H1 (cell line): ENCODE measurements at regions not wholly inside any gene's neighbourhood (a gene's known extent, or its start where the extent isn't known, plus 50 kb on each side); places are given as distances from the start of the nearest gene placed in this dataset.

Source experiments
- CTCF ChIA-PET: fragments of 300-600 bp; sonication (Branson Sonifier 250); formaldehyde crosslinking; loops from one replicate; lab custom pipeline; 2021; ENCODE audit not compliant: partially characterized antibody; lab: Charles Lee
- POLR2A ChIA-PET: fragments of 300-600 bp; sonication (Branson Sonifier 250); formaldehyde crosslinking; loops from one replicate; lab custom pipeline; 2021; ENCODE audit warnings: inconsistent platforms; ENCODE audit not compliant: partially characterized antibody; lab: Charles Lee
- DNase-seq, 2 experiments: peaks; one replicate each; pipeline versions ENCODE4 v3.0.0 to v3.0.0-alpha.2; 2010 to 2022; ENCODE audit warnings: low spot score in 2 of 2, low read depth in 1 of 2, mixed read lengths in 1 of 2
- FAIRE-seq: peaks from 2 replicates; lab custom pipeline; 2011; peaks lifted over from hg19 to GRCh38; lab: Jason Lieb, UNC
- H2AFZ ChIP-seq: 2 replicates; pipeline ENCODE4 v1.8.1; 2012; ENCODE audit warnings: low read length, inconsistent platforms
- H2AK5ac ChIP-seq: 2 replicates; pipeline ENCODE4 v1.6.1; 2013; ENCODE audit warnings: low read depth, low read length
- H2BK120ac ChIP-seq: replicated peaks from 2 replicates; pipeline ENCODE3; 2013; ENCODE audit warnings: low read depth, low read length, inconsistent platforms
- H2BK12ac ChIP-seq: 2 replicates; pipeline ENCODE4 v1.6.1; 2013; ENCODE audit warnings: low read depth, low read length
- H2BK15ac ChIP-seq: 2 replicates; pipeline ENCODE4 v1.6.1; 2013; ENCODE audit warnings: low read length
- H2BK20ac ChIP-seq: 2 replicates; pipeline ENCODE4 v1.6.1; 2013; ENCODE audit warnings: low read length
- H2BK5ac ChIP-seq: 2 replicates; pipeline ENCODE4 v1.6.1; 2013; ENCODE audit warnings: low read depth, low read length
- H3K14ac ChIP-seq: 2 replicates; pipeline ENCODE4 v1.6.1; 2013; ENCODE audit warnings: inconsistent platforms; ENCODE audit not compliant: insufficient read length
- H3K18ac ChIP-seq: 2 replicates; pipeline ENCODE4 v1.6.1; 2013; ENCODE audit warnings: low read length; ENCODE audit errors: extremely low read depth
- H3K23ac ChIP-seq: 2 replicates; pipeline ENCODE4 v1.6.1; 2013; ENCODE audit warnings: inconsistent platforms; ENCODE audit not compliant: insufficient read length
- H3K23me2 ChIP-seq: 2 replicates; pipeline ENCODE4 v1.6.1; 2013; ENCODE audit warnings: low read depth, low read length
- H3K27ac ChIP-seq: 2 replicates; pipeline ENCODE4 v1.6.1; 2011; ENCODE audit warnings: low read depth, low read length, inconsistent platforms
- H3K27me3 ChIP-seq, 4 experiments: replicated peaks in 1 of 4; 1 replicate in 1 of 4; 2 replicates in 3 of 4; pipeline versions ENCODE4 v1.6.1 to v1.8.1; 2011 to 2013; ENCODE audit warnings: low read length in 3 of 4, mild to moderate bottlenecking in 3 of 4, inconsistent platforms in 2 of 4, mixed read lengths in 2 of 4, moderate library complexity in 1 of 4; ENCODE audit not compliant: control insufficient read depth in 3 of 4, insufficient read depth in 3 of 4; ENCODE audit errors: extremely low read depth in 1 of 4
- H3K36me3 ChIP-seq, 4 experiments: 2 replicates each; pipeline versions ENCODE4 v1.6.1 to v1.8.1; 2011 to 2013; ENCODE audit warnings: mild to moderate bottlenecking in 4 of 4, low read length in 3 of 4, moderate library complexity in 2 of 4, control low read depth in 1 of 4, inconsistent platforms in 1 of 4; ENCODE audit not compliant: insufficient read depth in 4 of 4, control insufficient read depth in 2 of 4
- H3K4ac ChIP-seq: replicated peaks from 2 replicates; pipeline ENCODE3; 2013; ENCODE audit warnings: low read length, low read depth, mixed read lengths, inconsistent platforms; ENCODE audit not compliant: insufficient read length
- H3K4me1 ChIP-seq, 4 experiments: replicated peaks in 1 of 4; 1 replicate in 1 of 4; 2 replicates in 3 of 4; pipeline versions ENCODE4 v1.6.1 to v1.8.1; 2011 to 2013; ENCODE audit warnings: low read length in 3 of 4, inconsistent platforms in 2 of 4, mixed read lengths in 1 of 4; ENCODE audit not compliant: insufficient read depth in 4 of 4, control insufficient read depth in 3 of 4
- H3K4me2 ChIP-seq, 2 experiments: 2 replicates each; pipeline versions ENCODE4 v1.6.1 to v1.8.1; 2011 to 2013; ENCODE audit warnings: low read depth in 2 of 2, low read length in 2 of 2, control low read depth in 1 of 2, inconsistent platforms in 1 of 2, mild to moderate bottlenecking in 1 of 2; ENCODE audit not compliant: insufficient read depth in 1 of 2
- H3K4me3 ChIP-seq, 4 experiments: fragments of 200-600, 300-600 bp in 1 of 4; sonication (generic), shearing (Covaris generic), sonication (Bioruptor Twin) in 1 of 4; 2 replicates each; pipeline versions ENCODE4 v1.5.1 to v1.8.1; 2011 to 2016; ENCODE audit warnings: low read length in 4 of 4, low read depth in 3 of 4, control low read depth in 2 of 4, inconsistent platforms in 2 of 4, mild to moderate bottlenecking in 2 of 4, mixed read lengths in 1 of 4, moderate library complexity in 1 of 4; ENCODE audit not compliant: insufficient read depth in 2 of 4; ENCODE audit errors: extremely low read depth in 1 of 4
- H3K56ac ChIP-seq: replicated peaks from 2 replicates; pipeline ENCODE3; 2013; ENCODE audit warnings: low read depth, mild to moderate bottlenecking, mixed read lengths, low read length, inconsistent platforms; ENCODE audit not compliant: insufficient read length
- H3K79me1 ChIP-seq: 2 replicates; pipeline ENCODE4 v1.6.1; 2013; ENCODE audit warnings: low read depth, low read length, control low read depth
- H3K79me2 ChIP-seq, 2 experiments: 2 replicates each; pipeline versions ENCODE4 v1.6.1 to v1.8.1; 2012 to 2013; ENCODE audit warnings: low read length in 2 of 2, mild to moderate bottlenecking in 2 of 2, inconsistent platforms in 1 of 2; ENCODE audit not compliant: insufficient read depth in 2 of 2, control insufficient read depth in 1 of 2
- H3K9ac ChIP-seq, 4 experiments: replicated peaks in 1 of 4; 1 replicate in 1 of 4; 2 replicates in 3 of 4; pipeline versions ENCODE4 v1.6.1 to v1.8.1; 2011 to 2013; ENCODE audit warnings: low read depth in 3 of 4, low read length in 3 of 4, control low read depth in 2 of 4, mild to moderate bottlenecking in 2 of 4, moderate library complexity in 2 of 4, inconsistent platforms in 1 of 4; ENCODE audit errors: extremely low read depth in 1 of 4
- H3K9me3 ChIP-seq, 2 experiments: 2 replicates each; pipeline versions ENCODE4 v1.6.1 to v1.8.1; 2012 to 2013; ENCODE audit warnings: mild to moderate bottlenecking in 2 of 2, moderate library complexity in 2 of 2, control low read depth in 1 of 2, inconsistent platforms in 1 of 2, low read depth in 1 of 2, low read length in 1 of 2, mixed read lengths in 1 of 2; ENCODE audit not compliant: insufficient read depth in 2 of 2
- H4K20me1 ChIP-seq, 2 experiments: replicated peaks in 1 of 2; 2 replicates each; pipeline versions ENCODE3 to v1.8.1; 2011 to 2013; ENCODE audit warnings: inconsistent platforms in 2 of 2, low read length in 2 of 2, mild to moderate bottlenecking in 1 of 2; ENCODE audit not compliant: insufficient read depth in 2 of 2, control insufficient read depth in 1 of 2
- H4K5ac ChIP-seq: 2 replicates; pipeline ENCODE4 v1.6.1; 2013; ENCODE audit warnings: low read length, low read depth, mixed read lengths, inconsistent platforms; ENCODE audit not compliant: insufficient read length
- H4K8ac ChIP-seq: 2 replicates; pipeline ENCODE4 v1.8.0; 2013; ENCODE audit warnings: mild to moderate bottlenecking, moderate library complexity, low read length, inconsistent platforms; ENCODE audit not compliant: insufficient read depth; ENCODE audit errors: extremely low read depth
- H4K91ac ChIP-seq: replicated peaks from 2 replicates; pipeline ENCODE3; 2013; ENCODE audit warnings: low read length, mixed read lengths, inconsistent platforms; ENCODE audit not compliant: insufficient read length
- BCL11A ChIP-seq, 2 experiments: IDR thresholded peaks; one replicate each; pipeline ENCODE4 v1.6.1; 2011; ENCODE audit warnings: low read depth in 2 of 2, low read length in 2 of 2, mild to moderate bottlenecking in 2 of 2
- CBX8 ChIP-seq: fragments of 300-800, 300-1000 bp; sonication (generic); IDR thresholded peaks from 2 replicates; pipeline ENCODE4 v1.7.1; 2016; ENCODE audit warnings: low read depth, low read length, borderline replicate concordance
- EP300 ChIP-seq, 2 experiments: IDR thresholded peaks; 1 replicate in 1 of 2; 2 replicates in 1 of 2; pipeline ENCODE4 v1.6.1; 2011 to 2012; ENCODE audit warnings: low read depth in 2 of 2, low read length in 2 of 2, mild to moderate bottlenecking in 2 of 2, borderline replicate concordance in 1 of 2, inconsistent platforms in 1 of 2, moderate library complexity in 1 of 2
- HDAC6 ChIP-seq: IDR thresholded peaks from one replicate; pipeline ENCODE4 v1.7.1; 2012; ENCODE audit warnings: low read depth, mild to moderate bottlenecking, inconsistent platforms, low read length, moderate library complexity
- KDM4A ChIP-seq: IDR thresholded peaks from one replicate; pipeline ENCODE4 v1.7.1; 2012; ENCODE audit warnings: low read depth, mild to moderate bottlenecking, moderate library complexity, low read length, inconsistent platforms; ENCODE audit not compliant: severe bottlenecking
- POU5F1 ChIP-seq: IDR thresholded peaks from 2 replicates; pipeline ENCODE4 v1.6.1; 2011; ENCODE audit warnings: low read depth, mild to moderate bottlenecking, low read length, moderate library complexity
- RFX5 ChIP-seq: IDR thresholded peaks from 2 replicates; pipeline ENCODE4 v1.6.1; 2011; ENCODE audit warnings: low read depth, low read length, improper control_type of control experiment, borderline replicate concordance
- RXRA ChIP-seq: IDR thresholded peaks from 2 replicates; pipeline ENCODE4 v1.6.1; 2011; ENCODE audit warnings: low read depth, mild to moderate bottlenecking, low read length, moderate library complexity; ENCODE audit not compliant: insufficient read depth
- TBP ChIP-seq: IDR thresholded peaks from 2 replicates; pipeline ENCODE4 v1.6.1; 2011; ENCODE audit warnings: low read depth, low read length, improper control_type of control experiment
- WGBS, 2 experiments: shearing (Covaris generic) in 1 of 2; methylation state at CpG; one replicate each; pipeline versions ENCODE4 v1.1.6 to v1.1.7; 2013 to 2015; ENCODE audit warnings: low lambda C conversion rate in 2 of 2, mixed read lengths in 2 of 2, inconsistent platforms in 1 of 2, low coverage in 1 of 2, missing lambda C conversion rate in 1 of 2; ENCODE audit not compliant: insufficient replicate concordance in 2 of 2, insufficient coverage in 1 of 2, insufficient read length in 1 of 2; ENCODE audit errors: extremely low coverage in 1 of 2, missing lambda C conversion rate in 1 of 2; 5-methylcytosine and 5-hydroxymethylcytosine counted together
- TF ChIP-seq, protein P1 (sequence below), 3 experiments: IDR thresholded peaks; 1 replicate in 2 of 3; 2 replicates in 1 of 3; pipeline versions ENCODE4 v1.5.1 to v1.6.1; 2011; ENCODE audit warnings: low read length in 3 of 3, mild to moderate bottlenecking in 3 of 3, inconsistent platforms in 2 of 3, low read depth in 1 of 3, moderate library complexity in 1 of 3; ENCODE audit not compliant: insufficient read depth in 1 of 3; ENCODE audit errors: control extremely low read depth in 1 of 3
- TF ChIP-seq, protein P2 (sequence below): IDR thresholded peaks from 2 replicates; pipeline ENCODE4 v1.6.1; 2012; ENCODE audit warnings: inconsistent platforms

DNA sequence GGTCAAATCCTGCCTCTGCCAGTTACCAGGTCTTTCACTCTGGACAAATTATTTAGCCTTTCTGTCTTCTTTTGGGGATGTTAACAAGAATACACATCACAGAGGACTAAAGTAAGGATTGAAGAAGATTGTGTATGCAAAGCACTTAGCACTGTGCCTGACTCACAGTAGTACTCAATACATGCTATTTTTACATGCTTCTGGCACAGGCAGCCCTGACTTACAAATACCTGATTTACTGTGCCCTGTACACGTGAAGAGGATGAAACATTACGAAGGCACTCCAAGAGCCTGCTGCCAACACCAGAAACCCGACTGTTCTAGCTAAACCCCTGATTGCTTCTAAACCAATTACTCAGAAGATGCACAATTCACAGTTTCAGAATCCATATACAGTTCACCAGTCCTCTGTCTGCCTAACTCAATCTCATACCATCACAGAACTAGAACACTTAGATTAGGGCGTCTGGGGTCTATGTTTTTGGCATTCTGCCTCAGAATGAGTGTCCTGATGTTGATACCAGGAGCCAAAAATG lies 300.9 kb upstream of the DDI1 start:
- DNase-seq (no peak), FAIRE-seq (no peak)
- Histone ChIP-seq H2BK5ac (no peak overlapping the region), H2BK120ac (no peak overlapping the region), H2AFZ (no peak overlapping the region), H3K14ac (no peak overlapping the region), H3K4ac (no peak overlapping the region), H3K9me3 (no peaks in the 10 kb centered on the region), H3K18ac (no peak overlapping the region), H3K23ac (no peak overlapping the region), H3K27ac (no peak overlapping the region), H3K4me1 (peaks cover 0 to 6% (median 4%) of the 10 kb centered on the region in 4 experiments; a peak in 4 of 7 replicates), H3K27me3 (no peaks in the 10 kb centered on the region), H2BK15ac (no peak overlapping the region), H3K56ac (no peak overlapping the region), H3K9ac (no peak overlapping the region), H3K23me2 (no peaks in the 10 kb centered on the region), H2BK20ac (no peak overlapping the region), H4K5ac (no peak overlapping the region), H3K79me2 (no peaks in the 10 kb centered on the region), H3K36me3 (no peaks in the 10 kb centered on the region), H3K4me2 (no peak overlapping the region), H2AK5ac (no peak overlapping the region), H3K79me1 (no peaks in the 10 kb centered on the region), H3K4me3 (no peak overlapping the region), H4K91ac (no peak overlapping the region), H4K8ac (no peak overlapping the region), H2BK12ac (no peak overlapping the region), H4K20me1 (no peaks in the 10 kb centered on the region)
- ChIA-PET POLR2A (no interaction called here), CTCF (no interaction called here)
- WGBS, 2 experiments, result 82% methylated on average over 4 of the region's 4 CpGs; no CpG with 5 or more reads in 1 of the 2 experiments
- no peak for TF ChIP-seq RXRA
- no peak for TF ChIP-seq EP300 (IDR thresholded peaks at IDR 0.05; ENCODE audit: borderline replicate concordance in 1 of 2, low read depth in 2 of 2, low read length in 2 of 2)
- TF ChIP-seq, protein P1, sequence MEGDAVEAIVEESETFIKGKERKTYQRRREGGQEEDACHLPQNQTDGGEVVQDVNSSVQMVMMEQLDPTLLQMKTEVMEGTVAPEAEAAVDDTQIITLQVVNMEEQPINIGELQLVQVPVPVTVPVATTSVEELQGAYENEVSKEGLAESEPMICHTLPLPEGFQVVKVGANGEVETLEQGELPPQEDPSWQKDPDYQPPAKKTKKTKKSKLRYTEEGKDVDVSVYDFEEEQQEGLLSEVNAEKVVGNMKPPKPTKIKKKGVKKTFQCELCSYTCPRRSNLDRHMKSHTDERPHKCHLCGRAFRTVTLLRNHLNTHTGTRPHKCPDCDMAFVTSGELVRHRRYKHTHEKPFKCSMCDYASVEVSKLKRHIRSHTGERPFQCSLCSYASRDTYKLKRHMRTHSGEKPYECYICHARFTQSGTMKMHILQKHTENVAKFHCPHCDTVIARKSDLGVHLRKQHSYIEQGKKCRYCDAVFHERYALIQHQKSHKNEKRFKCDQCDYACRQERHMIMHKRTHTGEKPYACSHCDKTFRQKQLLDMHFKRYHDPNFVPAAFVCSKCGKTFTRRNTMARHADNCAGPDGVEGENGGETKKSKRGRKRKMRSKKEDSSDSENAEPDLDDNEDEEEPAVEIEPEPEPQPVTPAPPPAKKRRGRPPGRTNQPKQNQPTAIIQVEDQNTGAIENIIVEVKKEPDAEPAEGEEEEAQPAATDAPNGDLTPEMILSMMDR (IDR thresholded peaks at IDR 0.05; ENCODE audit: control extremely low read depth in 1 of 3, insufficient read depth in 1 of 3, low read depth in 1 of 3, low read length in 3 of 3), result no peak
- no peak for TF ChIP-seq HDAC6
- TF ChIP-seq POU5F1, result no peak
- no peak for TF ChIP-seq KDM4A
- TF ChIP-seq, protein P2, sequence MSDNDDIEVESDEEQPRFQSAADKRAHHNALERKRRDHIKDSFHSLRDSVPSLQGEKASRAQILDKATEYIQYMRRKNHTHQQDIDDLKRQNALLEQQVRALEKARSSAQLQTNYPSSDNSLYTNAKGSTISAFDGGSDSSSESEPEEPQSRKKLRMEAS, result no peak
- TF ChIP-seq BCL11A (IDR thresholded peaks at IDR 0.05; ENCODE audit: low read depth in 2 of 2, low read length in 2 of 2), result no peak
- no peak for TF ChIP-seq CBX8
- TF ChIP-seq TBP, result no peak
- TF ChIP-seq RFX5, result no peak
